ENCODE measurements at regions not wholly inside any gene's neighbourhood (a gene's known extent, or its start where the extent isn't known, plus 50 kb on each side); places are given as distances from the start of the nearest gene placed in this dataset.

DNA sequence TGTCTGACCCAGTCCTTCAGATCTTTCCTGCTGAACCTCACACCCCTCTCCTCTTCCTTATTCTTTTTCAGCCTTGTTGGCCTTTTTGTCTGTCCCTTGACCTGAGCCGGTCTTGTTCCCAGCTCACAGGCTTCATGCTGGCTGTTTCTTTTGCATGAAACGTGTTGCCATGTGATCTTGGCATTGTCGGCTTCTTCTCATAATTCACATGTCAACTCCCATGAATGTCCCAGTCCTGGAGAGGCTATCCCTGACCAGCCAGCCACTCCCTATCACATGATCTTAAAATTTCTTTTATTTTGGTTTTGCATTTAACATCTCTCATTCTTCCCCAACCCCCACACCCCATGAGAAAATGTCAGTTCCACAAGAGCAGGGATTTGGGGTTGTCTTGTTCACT is 131.2 kb upstream of the TSHZ2 start:
- TF ChIP-seq, protein P1, sequence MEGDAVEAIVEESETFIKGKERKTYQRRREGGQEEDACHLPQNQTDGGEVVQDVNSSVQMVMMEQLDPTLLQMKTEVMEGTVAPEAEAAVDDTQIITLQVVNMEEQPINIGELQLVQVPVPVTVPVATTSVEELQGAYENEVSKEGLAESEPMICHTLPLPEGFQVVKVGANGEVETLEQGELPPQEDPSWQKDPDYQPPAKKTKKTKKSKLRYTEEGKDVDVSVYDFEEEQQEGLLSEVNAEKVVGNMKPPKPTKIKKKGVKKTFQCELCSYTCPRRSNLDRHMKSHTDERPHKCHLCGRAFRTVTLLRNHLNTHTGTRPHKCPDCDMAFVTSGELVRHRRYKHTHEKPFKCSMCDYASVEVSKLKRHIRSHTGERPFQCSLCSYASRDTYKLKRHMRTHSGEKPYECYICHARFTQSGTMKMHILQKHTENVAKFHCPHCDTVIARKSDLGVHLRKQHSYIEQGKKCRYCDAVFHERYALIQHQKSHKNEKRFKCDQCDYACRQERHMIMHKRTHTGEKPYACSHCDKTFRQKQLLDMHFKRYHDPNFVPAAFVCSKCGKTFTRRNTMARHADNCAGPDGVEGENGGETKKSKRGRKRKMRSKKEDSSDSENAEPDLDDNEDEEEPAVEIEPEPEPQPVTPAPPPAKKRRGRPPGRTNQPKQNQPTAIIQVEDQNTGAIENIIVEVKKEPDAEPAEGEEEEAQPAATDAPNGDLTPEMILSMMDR (IDR thresholded peaks at IDR 0.05; ENCODE audit: low read depth, low read length) = no peak
- no peak for TF ChIP-seq EZH2phosphoT487 (IDR thresholded peaks at IDR 0.05; ENCODE audit: low read depth)
